K562 (cell line): ENCODE measurements at regions not wholly inside any gene's neighbourhood (a gene's known extent, or its start where the extent isn't known, plus 50 kb on each side); places are given as distances from the start of the nearest gene placed in this dataset.

ENCODE experiments used
- BCL6 ChIP-seq: fragments of 250-450 bp; sonication (Bioruptor Pico); IDR thresholded peaks from 2 replicates; pipeline ENCODE4 v1.4.0; 2020
- KDM1A ChIP-seq, 2 experiments: fragments of 450-650 bp; IDR thresholded peaks; 2 replicates each; pipeline ENCODE4 v1.6.1; 2016; ENCODE audit warnings: mild to moderate bottlenecking in 2 of 2
- MAFF ChIP-seq: IDR thresholded peaks from 2 replicates; pipeline ENCODE4 v1.6.1; 2012; ENCODE audit warnings: low read length, improper control_type of control experiment
- MYC ChIP-seq, 2 experiments: fragments of 250-450 bp in 1 of 2; sonication (Bioruptor Pico) in 1 of 2; IDR thresholded peaks; 2 replicates each; pipeline versions ENCODE4 v1.5.1 to v1.6.1; 2012 to 2021; ENCODE audit warnings: low read depth in 2 of 2, borderline replicate concordance in 1 of 2, improper control_type of control experiment in 1 of 2, low read length in 1 of 2, mild to moderate bottlenecking in 1 of 2, moderate library complexity in 1 of 2
- NBN ChIP-seq: fragments of 450-650 bp; IDR thresholded peaks from 2 replicates; pipeline ENCODE4 v1.6.1; 2016; ENCODE audit warnings: low read depth, mild to moderate bottlenecking
- POLR2A ChIP-seq: fragments of 450-650 bp; conservative IDR thresholded peaks from 2 replicates; pipeline ENCODE4 v1.6.1; 2016
- ZBED1 ChIP-seq: IDR thresholded peaks from 2 replicates; pipeline ENCODE4 v1.6.1; 2014
- ZNF445 ChIP-seq: fragments of 250-450 bp; sonication (Bioruptor Pico); IDR thresholded peaks from 2 replicates; pipeline ENCODE4 v1.4.0; 2020; ENCODE audit warnings: low read depth, mild to moderate bottlenecking, moderate library complexity

DNA sequence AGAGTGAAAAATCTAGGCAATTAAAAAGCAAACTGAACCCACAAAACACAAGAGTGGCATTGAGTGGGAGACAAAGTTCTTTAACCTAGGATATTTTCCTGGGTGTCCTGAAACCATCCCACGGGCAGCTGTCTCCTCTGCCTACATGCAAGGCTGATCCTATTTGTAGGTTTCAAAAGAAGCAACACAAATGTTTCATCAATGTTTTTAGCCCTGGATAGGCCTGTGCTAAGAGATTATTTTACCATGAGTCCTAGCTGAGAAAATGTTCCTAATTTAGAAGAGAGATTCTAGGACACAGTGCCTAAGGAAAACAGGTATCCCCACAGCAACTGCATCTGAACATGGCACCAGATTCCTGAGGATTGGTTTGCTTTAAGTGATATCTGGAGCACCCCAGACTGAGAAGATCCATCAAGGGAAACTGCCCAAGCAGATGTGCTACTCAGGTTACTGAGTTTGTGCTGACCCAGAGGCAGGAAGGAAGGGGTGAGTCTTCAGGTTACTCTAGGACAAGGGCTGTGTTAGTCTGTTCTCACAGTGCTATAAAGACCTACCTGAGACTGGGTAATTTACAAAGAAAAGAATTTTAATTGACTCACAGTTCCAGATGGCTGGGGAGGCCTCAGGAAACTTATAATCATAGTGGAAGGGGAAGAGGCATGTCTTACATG, 111.6 kb upstream of the UST start:
- TF ChIP-seq NBN: no peak
- TF ChIP-seq POLR2A: no peak
- no peak for TF ChIP-seq KDM1A (IDR thresholded peaks at IDR 0.05)
- no peak for TF ChIP-seq MYC (IDR thresholded peaks at IDR 0.05; ENCODE audit: low read depth, low read length)
- no peak for TF ChIP-seq MYC (CRISPR knock-in tag; IDR thresholded peaks at IDR 0.05; ENCODE audit: borderline replicate concordance, low read depth)
- TF ChIP-seq MAFF: no peak
- TF ChIP-seq ZBED1: no peak
- TF ChIP-seq ZNF445: no peak
- no peak for TF ChIP-seq BCL6 (CRISPR knock-in tag)
